IMR-90 (cell line): ENCODE measurements at regions not wholly inside any gene's neighbourhood (a gene's known extent, or its start where the extent isn't known, plus 50 kb on each side); places are given as distances from the start of the nearest gene placed in this dataset.

Experiments
- ATAC-seq: fragments of 200-7000 bp; cut with Tn5 transposase; 2 replicates; pipeline ENCODE4 v1.9.1; 2020; ENCODE audit warnings: low read depth, mild to moderate bottlenecking, moderate library complexity
- BruUV-seq: library from RNA; stranded (reverse); fragments of 400-500 nt; replicated peaks from 2 replicates; lab custom pipeline; 2021; lab: Mats Ljungman, UMichigan
- CTCF ChIA-PET: fragments of 300-600 bp; formaldehyde crosslinking; extraction: SDS; loops from one replicate; lab custom pipeline; 2021; ENCODE audit warnings: antibody characterized with exemption; lab: Yijun Ruan, JAX
- POLR2A ChIA-PET: fragments of 300-600 bp; sonication (Branson Sonifier 250); formaldehyde crosslinking; loops from one replicate; lab custom pipeline; 2022; ENCODE audit warnings: antibody characterized with exemption; ENCODE audit not compliant: unreplicated experiment; lab: Charles Lee
- DNase-seq: peaks from one replicate; pipeline ENCODE4 v3.0.0; 2013
- H2AFZ ChIP-seq: replicated peaks from 2 replicates; pipeline ENCODE3; 2013; ENCODE audit warnings: low read length, mild to moderate bottlenecking; ENCODE audit not compliant: poor library complexity
- H2AK5ac ChIP-seq: 2 replicates; pipeline ENCODE4 v1.6.1; 2013; ENCODE audit warnings: low read depth, low read length, inconsistent platforms
- H2AK9ac ChIP-seq: replicated peaks from 2 replicates; pipeline ENCODE3; 2013; ENCODE audit warnings: mild to moderate bottlenecking, low read depth, low read length, moderate library complexity; ENCODE audit not compliant: poor library complexity
- H2BK120ac ChIP-seq: 2 replicates; pipeline ENCODE4 v1.6.1; 2013; ENCODE audit warnings: low read depth, low read length, inconsistent platforms
- H2BK15ac ChIP-seq: 3 replicates; pipeline ENCODE4 v1.6.1; 2013; ENCODE audit warnings: low read depth, low read length, inconsistent platforms
- H2BK20ac ChIP-seq: 2 replicates; pipeline ENCODE4 v1.6.1; 2013; ENCODE audit warnings: low read depth, mild to moderate bottlenecking, inconsistent platforms, low read length, moderate library complexity
- H2BK5ac ChIP-seq: 2 replicates; pipeline ENCODE4 v1.6.1; 2013; ENCODE audit warnings: mild to moderate bottlenecking, low read depth, low read length, inconsistent platforms; ENCODE audit not compliant: poor library complexity, severe bottlenecking
- H3K14ac ChIP-seq: replicated peaks from 2 replicates; pipeline ENCODE4 v1.6.1; 2013; ENCODE audit warnings: low read depth, low read length, inconsistent platforms
- H3K18ac ChIP-seq: 2 replicates; pipeline ENCODE4 v1.6.1; 2013; ENCODE audit warnings: low read depth, low read length, control low read depth
- H3K23ac ChIP-seq: 2 replicates; pipeline ENCODE4 v1.6.1; 2013; ENCODE audit warnings: low read depth, low read length, inconsistent platforms
- H3K27ac ChIP-seq: 2 replicates; pipeline ENCODE4 v1.5.1; 2013; ENCODE audit warnings: mild to moderate bottlenecking, control low read depth, low read length; ENCODE audit not compliant: insufficient read depth
- H3K27me3 ChIP-seq: 2 replicates; pipeline ENCODE4 v1.6.1; 2013; ENCODE audit warnings: low read length; ENCODE audit not compliant: control insufficient read depth, insufficient read depth
- H3K36me3 ChIP-seq: 2 replicates; pipeline ENCODE4 v1.6.1; 2013; ENCODE audit warnings: low read length, mixed read lengths; ENCODE audit not compliant: control insufficient read depth, insufficient read depth
- H3K4ac ChIP-seq: 2 replicates; pipeline ENCODE4 v1.6.1; 2013; ENCODE audit warnings: low read depth, low read length, inconsistent platforms
- H3K4me1 ChIP-seq: 2 replicates; pipeline ENCODE4 v1.6.1; 2013; ENCODE audit warnings: low read length, mixed read lengths; ENCODE audit not compliant: control insufficient read depth, insufficient read depth
- H3K4me2 ChIP-seq: 2 replicates; pipeline ENCODE4 v1.6.1; 2013; ENCODE audit warnings: low read depth, mild to moderate bottlenecking, control low read depth, low read length, moderate library complexity
- H3K4me3 ChIP-seq: 2 replicates; pipeline ENCODE4 v1.5.1; 2013; ENCODE audit warnings: low read depth, mild to moderate bottlenecking, control low read depth, low read length, moderate library complexity; ENCODE audit not compliant: insufficient read depth
- H3K56ac ChIP-seq: 2 replicates; pipeline ENCODE4 v1.6.1; 2013; ENCODE audit warnings: low read length, inconsistent platforms; ENCODE audit not compliant: insufficient read depth; ENCODE audit errors: extremely low read depth
- H3K79me1 ChIP-seq, 2 experiments: 2 replicates each; pipeline ENCODE4 v1.6.1; 2013; ENCODE audit warnings: low read length in 2 of 2, inconsistent platforms in 1 of 2, low read depth in 1 of 2
- H3K9ac ChIP-seq: 2 replicates; pipeline ENCODE4 v1.6.1; 2013; ENCODE audit warnings: low read depth, low read length, control low read depth
- H3K9me1 ChIP-seq: 2 replicates; pipeline ENCODE4 v1.6.1; 2013; ENCODE audit warnings: low read length, inconsistent platforms; ENCODE audit not compliant: insufficient read depth
- H3K9me3 ChIP-seq: 2 replicates; pipeline ENCODE4 v1.6.1; 2013; ENCODE audit warnings: low read length; ENCODE audit not compliant: control insufficient read depth, insufficient read depth
- H4K20me1 ChIP-seq: 2 replicates; pipeline ENCODE4 v1.6.1; 2013; ENCODE audit warnings: low read length, inconsistent platforms; ENCODE audit not compliant: insufficient read depth
- H4K5ac ChIP-seq: 2 replicates; pipeline ENCODE4 v1.6.1; 2013; ENCODE audit warnings: mild to moderate bottlenecking, low read depth, low read length, control low read depth
- H4K8ac ChIP-seq, 2 experiments: 2 replicates each; pipeline ENCODE4 v1.6.1; 2013; ENCODE audit warnings: low read depth in 2 of 2, low read length in 2 of 2, control low read depth in 1 of 2, inconsistent platforms in 1 of 2
- H4K91ac ChIP-seq: 2 replicates; pipeline ENCODE4 v1.6.1; 2013; ENCODE audit warnings: low read depth, low read length, inconsistent platforms; ENCODE audit not compliant: insufficient read depth
- CEBPB ChIP-seq: IDR thresholded peaks from 2 replicates; pipeline ENCODE4 v1.6.1; 2012; ENCODE audit warnings: low read depth, low read length, improper control_type of control experiment
- WGBS, 2 experiments: methylation state at CpG; one replicate each; pipeline versions ENCODE4 v1.1.5 to v1.1.7; 2013; ENCODE audit warnings: missing lambda C conversion rate in 2 of 2; ENCODE audit not compliant: insufficient read length in 1 of 2; ENCODE audit errors: extremely low coverage in 2 of 2; 5-methylcytosine and 5-hydroxymethylcytosine counted together
- dilution Hi-C: fragments of 300-500 bp; cut with HindIII; formaldehyde crosslinking; loops from one replicate; pipeline ENCODE4 v1.14.3; 2018; ENCODE audit warnings: low sequenced_read_pairs; ENCODE audit not compliant: unreplicated experiment
- in situ Hi-C: fragments of 300-500 bp; cut with MboI; formaldehyde crosslinking; loops from 3 replicates; pipeline ENCODE4 v1.14.3; 2019; ENCODE audit warnings: low sequenced_read_pairs, inconsistent platforms, mixed read lengths
- intact Hi-C: fragments of 100-400 bp; cut with micrococcal nuclease; formaldehyde crosslinking; loops from 2 replicates; pipeline ENCODE4 v1.10.0; 2022
- TF ChIP-seq, protein P1 (sequence below): fragments of 150-350 bp; IDR thresholded peaks from 2 replicates; pipeline ENCODE4 v1.6.1; 2016; ENCODE audit warnings: low read depth, mild to moderate bottlenecking, low read length, moderate library complexity, borderline replicate concordance

- dilution Hi-C loops, result no loop called here
- H4K8ac ChIP-seq, result no peak overlapping the region
- ChIA-PET POLR2A (no interaction called here), CTCF (no interaction called here)
- H2BK20ac ChIP-seq, result no peak overlapping the region
- no peak overlapping the region for H2BK15ac ChIP-seq
- no peak overlapping the region for H2AK9ac ChIP-seq
- no peaks in the 10 kb centered on the region for H3K27me3 ChIP-seq
- H3K79me1 ChIP-seq, result no peaks in the 10 kb centered on the region
- H4K5ac ChIP-seq, result no peak overlapping the region
- TF ChIP-seq, protein P1, sequence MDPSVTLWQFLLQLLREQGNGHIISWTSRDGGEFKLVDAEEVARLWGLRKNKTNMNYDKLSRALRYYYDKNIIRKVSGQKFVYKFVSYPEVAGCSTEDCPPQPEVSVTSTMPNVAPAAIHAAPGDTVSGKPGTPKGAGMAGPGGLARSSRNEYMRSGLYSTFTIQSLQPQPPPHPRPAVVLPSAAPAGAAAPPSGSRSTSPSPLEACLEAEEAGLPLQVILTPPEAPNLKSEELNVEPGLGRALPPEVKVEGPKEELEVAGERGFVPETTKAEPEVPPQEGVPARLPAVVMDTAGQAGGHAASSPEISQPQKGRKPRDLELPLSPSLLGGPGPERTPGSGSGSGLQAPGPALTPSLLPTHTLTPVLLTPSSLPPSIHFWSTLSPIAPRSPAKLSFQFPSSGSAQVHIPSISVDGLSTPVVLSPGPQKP, result no peak
- TF ChIP-seq CEBPB, result peak; percentile 75
- no peaks in the 10 kb centered on the region for H3K4me1 ChIP-seq
- no peak overlapping the region for H3K4me3 ChIP-seq
- no peak overlapping the region for H2AFZ ChIP-seq
- H3K4me2 ChIP-seq, result no peak overlapping the region
- no CpG with 5 or more reads among the region's 1 CpG for WGBS, 2 experiments
- H4K20me1 ChIP-seq, result no peaks in the 10 kb centered on the region
- H3K4ac ChIP-seq, result no peak overlapping the region
- no peak overlapping the region for H3K14ac ChIP-seq
- H3K9ac ChIP-seq, result no peak overlapping the region
- no peak overlapping the region for H3K18ac ChIP-seq
- H2BK5ac ChIP-seq, result no peak overlapping the region
- in situ Hi-C loops, result no loop called here
- H2BK120ac ChIP-seq, result no peak overlapping the region
- H3K23ac ChIP-seq, result no peak overlapping the region
- H2AK5ac ChIP-seq, result no peak overlapping the region
- H3K9me3 ChIP-seq, result peaks cover 5% of the 10 kb centered on the region
- H4K91ac ChIP-seq, result no peak overlapping the region
- intact Hi-C loops, result no loop called here
- no peak overlapping the region for H3K56ac ChIP-seq
- no TSS peak for BruUV-seq
- no peak for ATAC-seq
- no peak overlapping the region for H3K27ac ChIP-seq
- H3K36me3 ChIP-seq, result no peaks in the 10 kb centered on the region
- no peak for DNase-seq
- no peaks in the 10 kb centered on the region for H3K9me1 ChIP-seq
Measured at GRCh38 chr16:8204769-8205168, 385.5 kb downstream of the TMEM114 start.
